ENCODE measurements at regions not wholly inside any gene's neighbourhood (a gene's known extent, or its start where the extent isn't known, plus 50 kb on each side); places are given as distances from the start of the nearest gene placed in this dataset.

GRCh38 chr13:22195726-22196125 is 524.9 kb downstream of the FGF9 start:
- Histone ChIP-seq H3K27me3 (no peaks in the 10 kb centered on the region), H3K4me3 (no peak overlapping the region), H3K36me3 (no peaks in the 10 kb centered on the region), H3K9me3 (no peaks in the 10 kb centered on the region), H3K27ac (no peak overlapping the region), H3K4me1 (no peaks in the 10 kb centered on the region)
- no peak for DNase-seq (ENCODE audit: low spot score in 2 of 2)
- intact Hi-C loops (cut with DNase I; ENCODE audit: low total_unique reads) = no loop called here
- TF ChIP-seq CTCF (IDR thresholded peaks at IDR 0.05) (no peak), POLR2AphosphoS5 (IDR thresholded peaks at IDR 0.05) (no peak), POLR2A (IDR thresholded peaks at IDR 0.05) (no peak)

- Histone ChIP-seq H3K27me3 (no peaks in the 10 kb centered on the region), H3K4me1 (no peaks in the 10 kb centered on the region), H3K27ac (no peak overlapping the region), H3K9me3 (no peaks in the 10 kb centered on the region), H3K4me3 (no peak overlapping the region), H3K36me3 (no peaks in the 10 kb centered on the region)
- no peak for DNase-seq (ENCODE audit: low spot score in 2 of 2)
- intact Hi-C loops (cut with DNase I; ENCODE audit: low total_unique reads) = no loop called here
- TF ChIP-seq POLR2A (IDR thresholded peaks at IDR 0.05) = no peak
- no peak for TF ChIP-seq POLR2AphosphoS5 (IDR thresholded peaks at IDR 0.05)
- no peak for TF ChIP-seq CTCF (IDR thresholded peaks at IDR 0.05)
These were observed 525.9 kb downstream of the FGF9 start for GRCh38 chr13:22196777-22197176.

GRCh38 chr13:22198001-22198400 is 527.1 kb downstream of the FGF9 start:
- no peaks in the 10 kb centered on the region for H3K9me3 ChIP-seq
- no peak for DNase-seq (ENCODE audit: low spot score in 2 of 2)
- H3K36me3 ChIP-seq = no peaks in the 10 kb centered on the region
- H3K4me3 ChIP-seq = no peak overlapping the region
- no peak overlapping the region for H3K27ac ChIP-seq
- no peaks in the 10 kb centered on the region for H3K27me3 ChIP-seq
- H3K4me1 ChIP-seq = no peaks in the 10 kb centered on the region
- intact Hi-C loops (cut with DNase I; ENCODE audit: low total_unique reads) = no loop called here
- no peak for TF ChIP-seq POLR2AphosphoS5 (IDR thresholded peaks at IDR 0.05)
- no peak for TF ChIP-seq CTCF (IDR thresholded peaks at IDR 0.05)
- no peak for TF ChIP-seq POLR2A (IDR thresholded peaks at IDR 0.05)

- TF ChIP-seq POLR2A (IDR thresholded peaks at IDR 0.05) (no peak), POLR2AphosphoS5 (IDR thresholded peaks at IDR 0.05) (no peak), CTCF (IDR thresholded peaks at IDR 0.05) (no peak)
- Histone ChIP-seq H3K27ac (no peak overlapping the region), H3K36me3 (no peaks in the 10 kb centered on the region), H3K4me3 (no peak overlapping the region), H3K27me3 (no peaks in the 10 kb centered on the region), H3K9me3 (no peaks in the 10 kb centered on the region), H3K4me1 (no peaks in the 10 kb centered on the region)
- DNase-seq (ENCODE audit: low spot score in 2 of 2) = no peak
- intact Hi-C loops (cut with DNase I; ENCODE audit: low total_unique reads) = no loop called here
These were observed 527.9 kb downstream of the FGF9 start for GRCh38 chr13:22198641-22199217.

GRCh38 chr13:22200440-22200839 is 529.6 kb downstream of the FGF9 start:
- H3K4me3 ChIP-seq = no peak overlapping the region
- H3K9me3 ChIP-seq = no peaks in the 10 kb centered on the region
- TF ChIP-seq POLR2A (IDR thresholded peaks at IDR 0.05) (no peak), CTCF (IDR thresholded peaks at IDR 0.05) (no peak), POLR2AphosphoS5 (IDR thresholded peaks at IDR 0.05) (no peak)
- no peaks in the 10 kb centered on the region for H3K36me3 ChIP-seq
- H3K4me1 ChIP-seq = no peaks in the 10 kb centered on the region
- H3K27me3 ChIP-seq = no peaks in the 10 kb centered on the region
- H3K27ac ChIP-seq = no peak overlapping the region
- intact Hi-C loops (cut with DNase I; ENCODE audit: low total_unique reads) = no loop called here
- no peak for DNase-seq (ENCODE audit: low spot score in 2 of 2)
